GM12891 (cell line): ENCODE measurements at regions not wholly inside any gene's neighbourhood (a gene's known extent, or its start where the extent isn't known, plus 50 kb on each side); places are given as distances from the start of the nearest gene placed in this dataset.

Experiments used
- PAX5 ChIP-seq: IDR thresholded peaks from 2 replicates; pipeline ENCODE4 v1.6.1; 2011; ENCODE audit warnings: low read length, moderate library complexity, mild to moderate bottlenecking; ENCODE audit not compliant: insufficient read depth, severe bottlenecking
- POLR2A ChIP-seq: IDR thresholded peaks from 2 replicates; pipeline ENCODE4 v1.6.1; 2011; ENCODE audit warnings: low read depth, low read length, control low read depth
- POLR2AphosphoS5 ChIP-seq: IDR thresholded peaks from 2 replicates; pipeline ENCODE4 v1.6.1; 2011; ENCODE audit warnings: low read depth, low read length, control low read depth
- SPI1 ChIP-seq: IDR thresholded peaks from 2 replicates; pipeline ENCODE4 v1.6.1; 2011; ENCODE audit warnings: low read depth, low read length, control low read depth
- TAF1 ChIP-seq: IDR thresholded peaks from 2 replicates; pipeline ENCODE4 v1.6.1; 2011; ENCODE audit warnings: low read depth, low read length, control low read depth

GRCh38 chr2:142307616-142308115 is 176.8 kb upstream of the LRP1B start:
- TF ChIP-seq POLR2A (no peak), SPI1 (no peak), POLR2AphosphoS5 (no peak), PAX5 (no peak), TAF1 (no peak)
